ENCODE measurements at regions not wholly inside any gene's neighbourhood (a gene's known extent, or its start where the extent isn't known, plus 50 kb on each side); places are given as distances from the start of the nearest gene placed in this dataset.

DNA sequence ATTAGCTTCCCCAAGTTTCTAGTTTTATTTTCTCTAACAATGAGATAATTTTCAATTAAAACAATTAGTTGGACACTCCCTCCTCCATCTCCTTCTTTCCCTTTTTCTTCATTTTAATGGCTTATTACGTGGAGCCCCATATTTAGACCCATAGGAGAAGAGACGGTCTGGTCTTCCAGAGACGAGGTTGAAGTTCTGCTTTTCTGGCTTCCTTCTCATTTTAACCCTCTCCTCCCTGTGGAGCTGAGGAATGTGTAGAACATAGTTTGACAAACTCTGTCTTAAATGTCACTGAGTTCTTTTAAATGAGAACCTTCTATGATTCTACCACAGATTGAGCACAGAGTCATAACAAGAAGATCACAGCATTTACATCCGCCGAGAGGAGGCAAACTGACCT, 86.8 kb downstream of the EDNRB start (continued):
- no peak for TF ChIP-seq JUNB (IDR thresholded peaks at IDR 0.05; ENCODE audit: unreplicated experiment)
- TF ChIP-seq EZH2phosphoT487 (IDR thresholded peaks at IDR 0.05; ENCODE audit: unreplicated experiment) = no peak
- no peak for TF ChIP-seq STAT1 (IDR thresholded peaks at IDR 0.05; ENCODE audit: unreplicated experiment)
- no peak for TF ChIP-seq EZH2 (IDR thresholded peaks at IDR 0.05; ENCODE audit: low read depth, unreplicated experiment)

DNA sequence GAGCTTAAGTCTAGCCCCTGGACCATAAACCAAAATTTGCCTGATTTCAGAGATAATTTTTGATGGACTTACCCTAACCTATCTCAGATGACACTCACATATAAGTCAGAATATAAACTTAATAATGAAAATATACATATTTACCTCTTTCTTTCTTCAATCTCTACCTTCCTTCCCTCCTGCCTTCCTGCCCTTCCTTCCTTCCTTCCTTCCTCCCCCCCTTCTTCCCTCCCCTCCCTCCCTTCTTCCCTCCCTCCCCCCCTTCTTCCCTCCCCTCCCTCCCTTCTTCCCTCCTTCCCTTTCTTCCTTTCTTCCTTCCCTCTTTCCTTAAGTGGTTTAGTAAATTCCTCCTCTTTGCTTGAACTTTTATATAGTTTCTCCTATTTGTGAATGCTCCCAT, 88.7 kb downstream of the EDNRB start:
- H3K4me1 Mint-ChIP-seq = peaks cover 14% of the 10 kb centered on the region; the same call in 2 of the 3 replicates
- no peaks in the 10 kb centered on the region for H3K36me3 ChIP-seq (ENCODE audit: insufficient read depth)
- no peaks in the 10 kb centered on the region for H3K27me3 ChIP-seq (ENCODE audit: insufficient read depth)
- H3K79me2 ChIP-seq (replicated peaks; ENCODE audit: insufficient read depth) = no peaks in the 10 kb centered on the region
- H3K27me3 Mint-ChIP-seq (ENCODE audit: insufficient read depth, low read depth, poor library complexity) = no peaks in the 10 kb centered on the region
- no peak for ATAC-seq
- H3K9me3 Mint-ChIP-seq = no peaks in the 10 kb centered on the region
- peaks cover 3% of the 10 kb centered on the region; the same call in 1 of the 2 replicates for H3K9me2 ChIP-seq (ENCODE audit: insufficient read depth)
- no peaks in the 10 kb centered on the region for H4K20me1 ChIP-seq (replicated peaks; ENCODE audit: insufficient read depth)
- H3K27ac Mint-ChIP-seq = no peak overlapping the region
- no peak for DNase-seq (ENCODE audit: low spot score)
- 0 out of 2 replicates have a peak, but pooled peaks cover 4% of the 10 kb centered on the region for H3K4me1 ChIP-seq (ENCODE audit: insufficient read depth)
- no peak overlapping the region for H3K4me3 Mint-ChIP-seq
- no peak overlapping the region for H3K4me2 ChIP-seq
- H3K36me3 Mint-ChIP-seq (ENCODE audit: low read depth) = no peaks in the 10 kb centered on the region
- no peak overlapping the region for H3K4me3 ChIP-seq
- TF ChIP-seq ZNF114 (CRISPR knock-in tag; IDR thresholded peaks at IDR 0.05) (no peak), POLR2AphosphoS5 (IDR thresholded peaks at IDR 0.05; ENCODE audit: low read depth) (no peak), EZH2phosphoT487 (IDR thresholded peaks at IDR 0.05; ENCODE audit: unreplicated experiment) (no peak), ZNF331 (CRISPR knock-in tag; IDR thresholded peaks at IDR 0.05; ENCODE audit: low read depth) (no peak), NANOG (IDR thresholded peaks at IDR 0.05; ENCODE audit: borderline replicate concordance) (no peak), EZH2 (IDR thresholded peaks at IDR 0.05; ENCODE audit: low read depth, unreplicated experiment) (no peak), JUNB (IDR thresholded peaks at IDR 0.05; ENCODE audit: unreplicated experiment) (no peak), CREB1 (CRISPR knock-in tag; IDR thresholded peaks at IDR 0.05; ENCODE audit: low read depth) (no peak), STAT1 (IDR thresholded peaks at IDR 0.05; ENCODE audit: unreplicated experiment) (no peak)
- TF ChIP-seq, protein P1, sequence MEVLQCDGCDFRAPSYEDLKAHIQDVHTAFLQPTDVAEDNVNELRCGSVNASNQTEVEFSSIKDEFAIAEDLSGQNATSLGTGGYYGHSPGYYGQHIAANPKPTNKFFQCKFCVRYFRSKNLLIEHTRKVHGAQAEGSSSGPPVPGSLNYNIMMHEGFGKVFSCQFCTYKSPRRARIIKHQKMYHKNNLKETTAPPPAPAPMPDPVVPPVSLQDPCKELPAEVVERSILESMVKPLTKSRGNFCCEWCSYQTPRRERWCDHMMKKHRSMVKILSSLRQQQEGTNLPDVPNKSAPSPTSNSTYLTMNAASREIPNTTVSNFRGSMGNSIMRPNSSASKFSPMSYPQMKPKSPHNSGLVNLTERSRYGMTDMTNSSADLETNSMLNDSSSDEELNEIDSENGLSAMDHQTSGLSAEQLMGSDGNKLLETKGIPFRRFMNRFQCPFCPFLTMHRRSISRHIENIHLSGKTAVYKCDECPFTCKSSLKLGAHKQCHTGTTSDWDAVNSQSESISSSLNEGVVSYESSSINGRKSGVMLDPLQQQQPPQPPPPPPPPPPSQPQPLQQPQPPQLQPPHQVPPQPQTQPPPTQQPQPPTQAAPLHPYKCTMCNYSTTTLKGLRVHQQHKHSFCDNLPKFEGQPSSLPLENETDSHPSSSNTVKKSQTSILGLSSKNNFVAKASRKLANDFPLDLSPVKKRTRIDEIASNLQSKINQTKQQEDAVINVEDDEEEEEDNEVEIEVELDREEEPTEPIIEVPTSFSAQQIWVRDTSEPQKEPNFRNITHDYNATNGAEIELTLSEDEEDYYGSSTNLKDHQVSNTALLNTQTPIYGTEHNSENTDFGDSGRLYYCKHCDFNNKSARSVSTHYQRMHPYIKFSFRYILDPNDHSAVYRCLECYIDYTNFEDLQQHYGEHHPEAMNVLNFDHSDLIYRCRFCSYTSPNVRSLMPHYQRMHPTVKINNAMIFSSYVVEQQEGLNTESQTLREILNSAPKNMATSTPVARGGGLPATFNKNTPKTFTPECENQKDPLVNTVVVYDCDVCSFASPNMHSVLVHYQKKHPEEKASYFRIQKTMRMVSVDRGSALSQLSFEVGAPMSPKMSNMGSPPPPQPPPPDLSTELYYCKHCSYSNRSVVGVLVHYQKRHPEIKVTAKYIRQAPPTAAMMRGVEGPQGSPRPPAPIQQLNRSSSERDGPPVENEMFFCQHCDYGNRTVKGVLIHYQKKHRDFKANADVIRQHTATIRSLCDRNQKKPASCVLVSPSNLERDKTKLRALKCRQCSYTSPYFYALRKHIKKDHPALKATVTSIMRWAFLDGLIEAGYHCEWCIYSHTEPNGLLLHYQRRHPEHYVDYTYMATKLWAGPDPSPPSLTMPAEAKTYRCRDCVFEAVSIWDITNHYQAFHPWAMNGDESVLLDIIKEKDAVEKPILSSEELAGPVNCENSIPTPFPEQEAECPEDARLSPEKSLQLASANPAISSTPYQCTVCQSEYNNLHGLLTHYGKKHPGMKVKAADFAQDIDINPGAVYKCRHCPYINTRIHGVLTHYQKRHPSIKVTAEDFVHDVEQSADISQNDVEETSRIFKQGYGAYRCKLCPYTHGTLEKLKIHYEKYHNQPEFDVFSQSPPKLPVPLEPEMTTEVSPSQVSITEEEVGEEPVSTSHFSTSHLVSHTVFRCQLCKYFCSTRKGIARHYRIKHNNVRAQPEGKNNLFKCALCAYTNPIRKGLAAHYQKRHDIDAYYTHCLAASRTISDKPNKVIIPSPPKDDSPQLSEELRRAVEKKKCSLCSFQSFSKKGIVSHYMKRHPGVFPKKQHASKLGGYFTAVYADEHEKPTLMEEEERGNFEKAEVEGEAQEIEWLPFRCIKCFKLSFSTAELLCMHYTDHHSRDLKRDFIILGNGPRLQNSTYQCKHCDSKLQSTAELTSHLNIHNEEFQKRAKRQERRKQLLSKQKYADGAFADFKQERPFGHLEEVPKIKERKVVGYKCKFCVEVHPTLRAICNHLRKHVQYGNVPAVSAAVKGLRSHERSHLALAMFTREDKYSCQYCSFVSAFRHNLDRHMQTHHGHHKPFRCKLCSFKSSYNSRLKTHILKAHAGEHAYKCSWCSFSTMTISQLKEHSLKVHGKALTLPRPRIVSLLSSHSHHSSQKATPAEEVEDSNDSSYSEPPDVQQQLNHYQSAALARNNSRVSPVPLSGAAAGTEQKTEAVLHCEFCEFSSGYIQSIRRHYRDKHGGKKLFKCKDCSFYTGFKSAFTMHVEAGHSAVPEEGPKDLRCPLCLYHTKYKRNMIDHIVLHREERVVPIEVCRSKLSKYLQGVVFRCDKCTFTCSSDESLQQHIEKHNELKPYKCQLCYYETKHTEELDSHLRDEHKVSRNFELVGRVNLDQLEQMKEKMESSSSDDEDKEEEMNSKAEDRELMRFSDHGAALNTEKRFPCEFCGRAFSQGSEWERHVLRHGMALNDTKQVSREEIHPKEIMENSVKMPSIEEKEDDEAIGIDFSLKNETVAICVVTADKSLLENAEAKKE (CRISPR knock-in tag; IDR thresholded peaks at IDR 0.05) = no peak
- TF ChIP-seq, protein P2, sequence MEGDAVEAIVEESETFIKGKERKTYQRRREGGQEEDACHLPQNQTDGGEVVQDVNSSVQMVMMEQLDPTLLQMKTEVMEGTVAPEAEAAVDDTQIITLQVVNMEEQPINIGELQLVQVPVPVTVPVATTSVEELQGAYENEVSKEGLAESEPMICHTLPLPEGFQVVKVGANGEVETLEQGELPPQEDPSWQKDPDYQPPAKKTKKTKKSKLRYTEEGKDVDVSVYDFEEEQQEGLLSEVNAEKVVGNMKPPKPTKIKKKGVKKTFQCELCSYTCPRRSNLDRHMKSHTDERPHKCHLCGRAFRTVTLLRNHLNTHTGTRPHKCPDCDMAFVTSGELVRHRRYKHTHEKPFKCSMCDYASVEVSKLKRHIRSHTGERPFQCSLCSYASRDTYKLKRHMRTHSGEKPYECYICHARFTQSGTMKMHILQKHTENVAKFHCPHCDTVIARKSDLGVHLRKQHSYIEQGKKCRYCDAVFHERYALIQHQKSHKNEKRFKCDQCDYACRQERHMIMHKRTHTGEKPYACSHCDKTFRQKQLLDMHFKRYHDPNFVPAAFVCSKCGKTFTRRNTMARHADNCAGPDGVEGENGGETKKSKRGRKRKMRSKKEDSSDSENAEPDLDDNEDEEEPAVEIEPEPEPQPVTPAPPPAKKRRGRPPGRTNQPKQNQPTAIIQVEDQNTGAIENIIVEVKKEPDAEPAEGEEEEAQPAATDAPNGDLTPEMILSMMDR (conservative IDR thresholded peaks at IDR 0.05; ENCODE audit: low read depth in 2 of 2) = no peak
- TF ChIP-seq, protein P3, sequence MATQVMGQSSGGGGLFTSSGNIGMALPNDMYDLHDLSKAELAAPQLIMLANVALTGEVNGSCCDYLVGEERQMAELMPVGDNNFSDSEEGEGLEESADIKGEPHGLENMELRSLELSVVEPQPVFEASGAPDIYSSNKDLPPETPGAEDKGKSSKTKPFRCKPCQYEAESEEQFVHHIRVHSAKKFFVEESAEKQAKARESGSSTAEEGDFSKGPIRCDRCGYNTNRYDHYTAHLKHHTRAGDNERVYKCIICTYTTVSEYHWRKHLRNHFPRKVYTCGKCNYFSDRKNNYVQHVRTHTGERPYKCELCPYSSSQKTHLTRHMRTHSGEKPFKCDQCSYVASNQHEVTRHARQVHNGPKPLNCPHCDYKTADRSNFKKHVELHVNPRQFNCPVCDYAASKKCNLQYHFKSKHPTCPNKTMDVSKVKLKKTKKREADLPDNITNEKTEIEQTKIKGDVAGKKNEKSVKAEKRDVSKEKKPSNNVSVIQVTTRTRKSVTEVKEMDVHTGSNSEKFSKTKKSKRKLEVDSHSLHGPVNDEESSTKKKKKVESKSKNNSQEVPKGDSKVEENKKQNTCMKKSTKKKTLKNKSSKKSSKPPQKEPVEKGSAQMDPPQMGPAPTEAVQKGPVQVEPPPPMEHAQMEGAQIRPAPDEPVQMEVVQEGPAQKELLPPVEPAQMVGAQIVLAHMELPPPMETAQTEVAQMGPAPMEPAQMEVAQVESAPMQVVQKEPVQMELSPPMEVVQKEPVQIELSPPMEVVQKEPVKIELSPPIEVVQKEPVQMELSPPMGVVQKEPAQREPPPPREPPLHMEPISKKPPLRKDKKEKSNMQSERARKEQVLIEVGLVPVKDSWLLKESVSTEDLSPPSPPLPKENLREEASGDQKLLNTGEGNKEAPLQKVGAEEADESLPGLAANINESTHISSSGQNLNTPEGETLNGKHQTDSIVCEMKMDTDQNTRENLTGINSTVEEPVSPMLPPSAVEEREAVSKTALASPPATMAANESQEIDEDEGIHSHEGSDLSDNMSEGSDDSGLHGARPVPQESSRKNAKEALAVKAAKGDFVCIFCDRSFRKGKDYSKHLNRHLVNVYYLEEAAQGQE (IDR thresholded peaks at IDR 0.05; ENCODE audit: unreplicated experiment) = no peak
- TF ChIP-seq, protein P4, sequence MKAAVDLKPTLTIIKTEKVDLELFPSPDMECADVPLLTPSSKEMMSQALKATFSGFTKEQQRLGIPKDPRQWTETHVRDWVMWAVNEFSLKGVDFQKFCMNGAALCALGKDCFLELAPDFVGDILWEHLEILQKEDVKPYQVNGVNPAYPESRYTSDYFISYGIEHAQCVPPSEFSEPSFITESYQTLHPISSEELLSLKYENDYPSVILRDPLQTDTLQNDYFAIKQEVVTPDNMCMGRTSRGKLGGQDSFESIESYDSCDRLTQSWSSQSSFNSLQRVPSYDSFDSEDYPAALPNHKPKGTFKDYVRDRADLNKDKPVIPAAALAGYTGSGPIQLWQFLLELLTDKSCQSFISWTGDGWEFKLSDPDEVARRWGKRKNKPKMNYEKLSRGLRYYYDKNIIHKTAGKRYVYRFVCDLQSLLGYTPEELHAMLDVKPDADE (IDR thresholded peaks at IDR 0.05) = no peak
- H3F3A ChIP-seq (replicated peaks; ENCODE audit: low read depth) = no peaks in the 10 kb centered on the region
- no peak overlapping the region for H3K27ac ChIP-seq (ENCODE audit: low read depth)
- no peak overlapping the region for H2AFZ ChIP-seq
